Erythroblast (primary cell): ENCODE measurements at regions not wholly inside any gene's neighbourhood (a gene's known extent, or its start where the extent isn't known, plus 50 kb on each side); places are given as distances from the start of the nearest gene placed in this dataset.

ENCODE experiments used
- GATA1 ChIP-seq: IDR thresholded peaks from 2 replicates; pipeline ENCODE4 v1.6.1; 2011; ENCODE audit warnings: low read depth, mild to moderate bottlenecking, control low read depth, low read length, moderate library complexity
- POLR2A ChIP-seq: IDR thresholded peaks from 2 replicates; pipeline ENCODE4 v1.6.1; 2011; ENCODE audit warnings: mild to moderate bottlenecking, low read length

DNA sequence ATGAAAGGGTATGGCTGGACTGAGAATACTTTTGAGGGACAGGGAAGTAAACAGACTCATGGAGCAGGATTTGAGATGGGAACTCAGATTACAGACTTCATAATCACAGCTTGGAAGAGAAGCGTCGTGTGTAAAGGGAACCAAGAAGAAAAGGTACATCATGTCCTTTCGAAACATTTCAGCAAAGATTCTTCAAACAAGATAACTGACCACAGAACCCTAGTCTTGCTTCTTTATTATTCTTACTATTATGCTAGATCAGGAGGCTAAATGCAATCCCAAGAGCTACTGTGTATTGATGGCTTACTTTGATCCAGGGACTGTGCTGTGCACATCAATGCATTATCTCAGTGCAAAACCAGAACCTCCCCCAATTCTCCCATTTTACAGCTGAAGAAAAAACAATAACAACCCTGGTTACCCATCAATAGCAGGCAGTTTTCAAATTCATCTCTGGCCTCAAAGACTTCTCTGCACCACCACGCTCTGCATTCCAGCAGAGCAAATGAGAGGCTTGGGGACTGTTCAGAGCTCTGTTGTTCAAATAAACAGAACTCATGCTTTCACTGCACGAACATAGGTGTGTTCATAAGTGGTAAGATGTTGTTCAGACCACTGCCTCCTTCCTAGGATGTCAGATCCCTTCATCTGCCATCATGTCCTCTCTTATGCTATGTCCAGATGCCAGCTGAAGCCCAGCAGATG lies 104.8 kb upstream of the NAV2 start:
- TF ChIP-seq POLR2A, result no peak
- TF ChIP-seq GATA1, result no peak
